HCT116 (cell line): ENCODE measurements at regions not wholly inside any gene's neighbourhood (a gene's known extent, or its start where the extent isn't known, plus 50 kb on each side); places are given as distances from the start of the nearest gene placed in this dataset.

Experiments
- ATAC-seq: fragments of 200-7000 bp; cut with Tn5 transposase; 2 replicates; pipeline ENCODE4 v1.9.1; 2020; ENCODE audit warnings: mild to moderate bottlenecking, moderate library complexity
- BruUV-seq: library from RNA; stranded (reverse); fragments of 400-500 nt; replicated peaks from 2 replicates; lab custom pipeline; 2021; lab: Mats Ljungman, UMichigan
- CTCF ChIA-PET: fragments of 300-600 bp; sonication (Branson Sonifier 250); formaldehyde crosslinking; loops from one replicate; lab custom pipeline; 2021; ENCODE audit warnings: antibody characterized with exemption; lab: Charles Lee
- POLR2A ChIA-PET: fragments of 300-600, 350-600 bp; sonication (Branson Sonifier 250); formaldehyde crosslinking; loops from one replicate; lab custom pipeline; 2021; ENCODE audit warnings: antibody characterized with exemption; lab: Charles Lee
- RAD21 ChIA-PET, 2 experiments: fragments of 300-600 bp; sonication (Branson Sonifier 250); formaldehyde crosslinking; loops; one replicate each; lab custom pipeline; 2023; ENCODE audit warnings: low total read pairs in 2 of 2; ENCODE audit not compliant: uncharacterized antibody in 2 of 2, unreplicated experiment in 2 of 2, low non-redundant PET in 1 of 2; lab: Charles Lee
- DNase-seq: peaks from one replicate; pipeline ENCODE4 v3.0.0-alpha.2; 2010; ENCODE audit warnings: low read depth, low spot score
- H2AFZ ChIP-seq: fragments of 200-600 bp; shearing (Covaris generic), sonication (generic); 2 replicates; pipeline ENCODE4 v1.6.1; 2017; ENCODE audit warnings: low read depth, mixed run types, mixed read lengths, antibody characterized with exemption, low read length; ENCODE audit not compliant: poor library complexity, severe bottlenecking
- H3K27ac ChIP-seq: 2 replicates; pipeline ENCODE4 v1.5.1; 2012; ENCODE audit warnings: low read depth, low read length
- H3K27me3 ChIP-seq: fragments of 200-600 bp; sonication (generic); 2 replicates; pipeline ENCODE4 v1.6.1; 2016; ENCODE audit warnings: mixed run types, low read length, mixed read lengths; ENCODE audit not compliant: insufficient read depth
- H3K36me3 ChIP-seq, 2 experiments: fragments of 200-500 bp in 1 of 2; fragments of 200-600 bp in 1 of 2; sonication (Bioruptor generic) in 1 of 2; sonication (generic) in 1 of 2; 2 replicates each; pipeline versions ENCODE4 v1.5.1 to v1.6.1; 2014 to 2016; ENCODE audit warnings: low read length in 2 of 2, inconsistent platforms in 1 of 2, mixed read lengths in 1 of 2, mixed run types in 1 of 2; ENCODE audit not compliant: insufficient read depth in 2 of 2, control insufficient read depth in 1 of 2
- H3K4me1 ChIP-seq, 2 experiments: fragments of 200-600 bp in 1 of 2; sonication (generic) in 1 of 2; 2 replicates each; pipeline versions ENCODE4 v1.5.1 to v1.6.1; 2012 to 2017; ENCODE audit warnings: low read length in 2 of 2, inconsistent platforms in 1 of 2, mild to moderate bottlenecking in 1 of 2, mixed read lengths in 1 of 2, mixed run types in 1 of 2, moderate library complexity in 1 of 2; ENCODE audit not compliant: insufficient read depth in 2 of 2, control insufficient read depth in 1 of 2
- H3K4me2 ChIP-seq: fragments of 200-600 bp; sonication (generic); 2 replicates; pipeline ENCODE4 v1.6.1; 2017; ENCODE audit warnings: mixed run types, low read length, mixed read lengths
- H3K4me3 ChIP-seq, 2 experiments: fragments of 200-600 bp in 1 of 2; sonication (generic) in 1 of 2; replicated peaks in 1 of 2; 2 replicates each; pipeline ENCODE4 v1.5.1; 2011 to 2016; ENCODE audit warnings: low read length in 2 of 2, control low read depth in 1 of 2, low read depth in 1 of 2, mild to moderate bottlenecking in 1 of 2, mixed read lengths in 1 of 2, mixed run types in 1 of 2
- H3K79me2 ChIP-seq: fragments of 200-600 bp; sonication (generic); 2 replicates; pipeline ENCODE4 v1.6.1; 2017; ENCODE audit warnings: mild to moderate bottlenecking, mixed run types, low read length, moderate library complexity, mixed read lengths; ENCODE audit not compliant: insufficient read depth
- H3K9ac ChIP-seq: fragments of 200-600 bp; sonication (generic); 2 replicates; pipeline ENCODE4 v1.6.1; 2016; ENCODE audit warnings: low read length, mixed read lengths
- H3K9me2 ChIP-seq: fragments of 200-600 bp; sonication (generic), shearing (Covaris generic); 2 replicates; pipeline ENCODE4 v1.6.1; 2017; ENCODE audit warnings: mixed run types, mild to moderate bottlenecking, moderate library complexity; ENCODE audit not compliant: insufficient read depth
- H3K9me3 ChIP-seq, 2 experiments: fragments of 200-500 bp in 1 of 2; fragments of 200-600 bp in 1 of 2; sonication (Bioruptor generic) in 1 of 2; sonication (generic) in 1 of 2; 2 replicates each; pipeline ENCODE4 v1.6.1; 2014 to 2017; ENCODE audit warnings: low read length in 2 of 2, mixed read lengths in 2 of 2, inconsistent platforms in 1 of 2, low read depth in 1 of 2, mild to moderate bottlenecking in 1 of 2, mixed run types in 1 of 2, moderate library complexity in 1 of 2; ENCODE audit not compliant: control insufficient read depth in 1 of 2, insufficient read depth in 1 of 2
- H4K20me1 ChIP-seq: fragments of 200-600 bp; sonication (generic), shearing (Covaris generic); 2 replicates; pipeline ENCODE4 v1.6.1; 2017; ENCODE audit warnings: mixed run types, mild to moderate bottlenecking, moderate library complexity; ENCODE audit not compliant: insufficient read depth
- CBX3 ChIP-seq: IDR thresholded peaks from 2 replicates; pipeline ENCODE4 v1.6.1; 2012; ENCODE audit warnings: low read depth
- CEBPB ChIP-seq: IDR thresholded peaks from 2 replicates; pipeline ENCODE4 v1.6.1; 2012; ENCODE audit warnings: low read depth
- EGR1 ChIP-seq: IDR thresholded peaks from 2 replicates; pipeline ENCODE4 v1.6.1; 2012; ENCODE audit warnings: low read depth
- ELF1 ChIP-seq: IDR thresholded peaks from 2 replicates; pipeline ENCODE4 v1.6.1; 2012; ENCODE audit warnings: low read depth, borderline replicate concordance
- JUND ChIP-seq: IDR thresholded peaks from 2 replicates; pipeline ENCODE4 v1.6.1; 2012
- POLR2A ChIP-seq: IDR thresholded peaks from 2 replicates; pipeline ENCODE4 v1.7.0; 2011; ENCODE audit warnings: borderline replicate concordance; ENCODE audit not compliant: insufficient read depth, insufficient read length; ENCODE audit errors: extremely low read depth
- POLR2AphosphoS5 ChIP-seq: IDR thresholded peaks from 2 replicates; pipeline ENCODE4 v1.6.1; 2011; ENCODE audit warnings: mild to moderate bottlenecking, low read depth, low read length, moderate library complexity
- RAD21 ChIP-seq: IDR thresholded peaks from 2 replicates; pipeline ENCODE4 v1.6.1; 2012; ENCODE audit warnings: low read depth, mild to moderate bottlenecking
- SP1 ChIP-seq: IDR thresholded peaks from 2 replicates; pipeline ENCODE4 v1.6.1; 2012; ENCODE audit warnings: low read depth
- SRF ChIP-seq: IDR thresholded peaks from 2 replicates; pipeline ENCODE4 v1.6.1; 2012; ENCODE audit warnings: low read depth
- TCF7L2 ChIP-seq: IDR thresholded peaks from 2 replicates; pipeline ENCODE4 v1.7.0; 2011; ENCODE audit warnings: borderline replicate concordance, inconsistent platforms; ENCODE audit not compliant: insufficient read depth, insufficient read length; ENCODE audit errors: extremely low read depth
- ZBTB33 ChIP-seq: IDR thresholded peaks from 2 replicates; pipeline ENCODE4 v1.6.1; 2011; ENCODE audit warnings: mild to moderate bottlenecking, low read length, moderate library complexity; ENCODE audit not compliant: insufficient replicate concordance; ENCODE audit errors: extremely low read depth
- ZFX ChIP-seq: fragments of 450-650 bp; IDR thresholded peaks from 2 replicates; pipeline ENCODE4 v1.6.1; 2017
- ZNF274 ChIP-seq: fragments of 200-500 bp; sonication (Bioruptor generic); IDR thresholded peaks from 2 replicates; pipeline ENCODE4 v1.6.1; 2014; ENCODE audit warnings: mild to moderate bottlenecking, low read depth, low read length, inconsistent platforms
- intact Hi-C: fragments of 100-400 bp; cut with micrococcal nuclease; formaldehyde crosslinking; loops from 2 replicates; pipeline ENCODE4 v1.10.0; 2022
- TF ChIP-seq, protein P1 (sequence below): IDR thresholded peaks from 2 replicates; pipeline ENCODE4 v1.6.1; 2012
- TF ChIP-seq, protein P2 (sequence below): IDR thresholded peaks from 2 replicates; pipeline ENCODE4 v1.6.1; 2012
- TF ChIP-seq, protein P3 (sequence below): IDR thresholded peaks from 2 replicates; pipeline ENCODE4 v1.6.1; 2012; ENCODE audit warnings: low read depth

DNA sequence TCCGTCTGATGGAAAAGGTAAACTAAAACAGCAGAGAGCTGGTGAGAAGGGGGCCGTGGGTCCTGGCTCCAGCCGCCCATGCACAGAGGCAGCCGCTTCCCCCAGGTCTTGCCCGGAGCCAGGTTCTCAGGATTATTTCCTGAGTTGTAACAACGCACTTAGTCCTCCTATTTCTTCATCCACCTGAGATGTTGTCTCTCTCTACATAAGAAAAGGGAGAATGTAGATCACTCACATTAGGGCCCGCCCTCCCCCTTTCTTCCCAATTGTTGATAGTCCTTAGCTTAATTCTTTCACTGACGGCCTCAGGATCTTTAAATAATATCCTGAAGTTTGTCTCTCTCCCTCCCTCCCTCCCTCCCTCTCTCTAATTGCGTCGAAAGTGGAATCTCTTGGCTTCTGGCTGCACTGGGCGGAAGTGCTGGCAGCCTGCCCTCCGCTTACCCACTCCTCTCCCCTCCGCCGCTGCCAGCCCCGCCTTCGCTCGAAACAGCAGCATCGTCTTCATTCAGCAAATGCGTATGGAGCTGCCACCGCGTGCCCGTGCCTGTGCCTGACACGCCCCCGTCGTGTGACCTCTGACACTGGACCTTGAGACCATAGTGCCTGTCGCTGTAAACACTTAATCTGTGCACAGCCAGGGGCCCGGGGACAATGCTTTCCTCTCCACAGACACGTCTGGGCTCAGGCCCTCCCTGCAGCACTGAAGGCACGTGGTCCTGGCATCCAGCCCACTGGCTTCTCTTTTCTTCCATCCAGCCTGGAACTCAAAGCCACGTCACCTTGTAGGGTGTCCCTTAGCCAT lies 174.5 kb upstream of the PPP2R2D start:
- no peak for ATAC-seq
- H3K4me2 ChIP-seq, result no peak overlapping the region
- TF ChIP-seq SP1 (no peak), ZBTB33 (no peak), ELF1 (no peak), POLR2A (no peak), TCF7L2 (no peak), CBX3 (no peak), RAD21 (no peak), ZFX (no peak), SRF (no peak), ZNF274 (no peak), JUND (no peak), POLR2AphosphoS5 (no peak), CEBPB (no peak), EGR1 (no peak)
- TF ChIP-seq, protein P1, sequence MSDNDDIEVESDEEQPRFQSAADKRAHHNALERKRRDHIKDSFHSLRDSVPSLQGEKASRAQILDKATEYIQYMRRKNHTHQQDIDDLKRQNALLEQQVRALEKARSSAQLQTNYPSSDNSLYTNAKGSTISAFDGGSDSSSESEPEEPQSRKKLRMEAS, result no peak
- TF ChIP-seq, protein P2, sequence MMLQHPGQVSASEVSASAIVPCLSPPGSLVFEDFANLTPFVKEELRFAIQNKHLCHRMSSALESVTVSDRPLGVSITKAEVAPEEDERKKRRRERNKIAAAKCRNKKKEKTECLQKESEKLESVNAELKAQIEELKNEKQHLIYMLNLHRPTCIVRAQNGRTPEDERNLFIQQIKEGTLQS, result no peak
- TF ChIP-seq, protein P3, sequence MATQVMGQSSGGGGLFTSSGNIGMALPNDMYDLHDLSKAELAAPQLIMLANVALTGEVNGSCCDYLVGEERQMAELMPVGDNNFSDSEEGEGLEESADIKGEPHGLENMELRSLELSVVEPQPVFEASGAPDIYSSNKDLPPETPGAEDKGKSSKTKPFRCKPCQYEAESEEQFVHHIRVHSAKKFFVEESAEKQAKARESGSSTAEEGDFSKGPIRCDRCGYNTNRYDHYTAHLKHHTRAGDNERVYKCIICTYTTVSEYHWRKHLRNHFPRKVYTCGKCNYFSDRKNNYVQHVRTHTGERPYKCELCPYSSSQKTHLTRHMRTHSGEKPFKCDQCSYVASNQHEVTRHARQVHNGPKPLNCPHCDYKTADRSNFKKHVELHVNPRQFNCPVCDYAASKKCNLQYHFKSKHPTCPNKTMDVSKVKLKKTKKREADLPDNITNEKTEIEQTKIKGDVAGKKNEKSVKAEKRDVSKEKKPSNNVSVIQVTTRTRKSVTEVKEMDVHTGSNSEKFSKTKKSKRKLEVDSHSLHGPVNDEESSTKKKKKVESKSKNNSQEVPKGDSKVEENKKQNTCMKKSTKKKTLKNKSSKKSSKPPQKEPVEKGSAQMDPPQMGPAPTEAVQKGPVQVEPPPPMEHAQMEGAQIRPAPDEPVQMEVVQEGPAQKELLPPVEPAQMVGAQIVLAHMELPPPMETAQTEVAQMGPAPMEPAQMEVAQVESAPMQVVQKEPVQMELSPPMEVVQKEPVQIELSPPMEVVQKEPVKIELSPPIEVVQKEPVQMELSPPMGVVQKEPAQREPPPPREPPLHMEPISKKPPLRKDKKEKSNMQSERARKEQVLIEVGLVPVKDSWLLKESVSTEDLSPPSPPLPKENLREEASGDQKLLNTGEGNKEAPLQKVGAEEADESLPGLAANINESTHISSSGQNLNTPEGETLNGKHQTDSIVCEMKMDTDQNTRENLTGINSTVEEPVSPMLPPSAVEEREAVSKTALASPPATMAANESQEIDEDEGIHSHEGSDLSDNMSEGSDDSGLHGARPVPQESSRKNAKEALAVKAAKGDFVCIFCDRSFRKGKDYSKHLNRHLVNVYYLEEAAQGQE, result no peak
- TF ChIP-seq, all 23 proteins: peak for 0
- Histone ChIP-seq H3K36me3 (no peaks in the 10 kb centered on the region), H3K9ac (no peak overlapping the region), H4K20me1 (no peaks in the 10 kb centered on the region), H3K79me2 (no peaks in the 10 kb centered on the region), H3K4me3 (no peak overlapping the region), H3K9me2 (no peaks in the 10 kb centered on the region), H3K27me3 (no peaks in the 10 kb centered on the region), H3K9me3 (no peaks in the 10 kb centered on the region), H3K4me1 (no peaks in the 10 kb centered on the region), H3K27ac (no peak overlapping the region), H2AFZ (no peak overlapping the region)
- CTCF ChIA-PET, result no interaction called here
- intact Hi-C loops, result no loop called here
- POLR2A ChIA-PET, result no interaction called here
- RAD21 ChIA-PET, result no interaction called here
- BruUV-seq, result no TSS peak
- DNase-seq, result no peak
